HEK293 (cell line): ENCODE measurements at regions not wholly inside any gene's neighbourhood (a gene's known extent, or its start where the extent isn't known, plus 50 kb on each side); places are given as distances from the start of the nearest gene placed in this dataset.
"Not testable (repeated sequence)": the region's sequence is repeated elsewhere in the genome, so short reads cannot be mapped to it uniquely, and the experiment has no call there.

Source experiments
- CTCF ChIA-PET: fragments of 350-600 bp; formaldehyde crosslinking; extraction: SDS; loops from one replicate; lab custom pipeline; 2021; ENCODE audit warnings: antibody characterized with exemption; lab: Yijun Ruan, JAX
- POLR2A ChIA-PET: fragments of 300-600 bp; formaldehyde crosslinking; extraction: SDS; loops from one replicate; lab custom pipeline; 2020; ENCODE audit warnings: antibody characterized with exemption, inconsistent platforms; lab: Yijun Ruan, JAX
- H3K27ac ChIP-seq: fragments of 200-500 bp; sonication (Bioruptor generic); 2 replicates; pipeline ENCODE4 v1.5.1; 2014; ENCODE audit warnings: low read depth, low read length, control low read depth, inconsistent platforms; ENCODE audit errors: extremely low read depth
- H3K36me3 ChIP-seq, 2 experiments: fragments of 200-500 bp in 1 of 2; sonication (Bioruptor generic) in 1 of 2; 1 replicate in 1 of 2; 2 replicates in 1 of 2; pipeline ENCODE4 v1.5.1; 2014 to 2017; ENCODE audit warnings: inconsistent platforms in 2 of 2, low read length in 2 of 2; ENCODE audit not compliant: control insufficient read depth in 2 of 2, insufficient read depth in 1 of 2
- H3K4me1 ChIP-seq: fragments of 200-500 bp; sonication (Bioruptor generic); 2 replicates; pipeline ENCODE4 v1.5.1; 2014; ENCODE audit warnings: mild to moderate bottlenecking, low read length, inconsistent platforms; ENCODE audit not compliant: control insufficient read depth, insufficient read depth
- H3K4me3 ChIP-seq: 2 replicates; pipeline ENCODE4 v1.5.1; 2011; ENCODE audit warnings: low read depth, mild to moderate bottlenecking, control low read depth, low read length, moderate library complexity
- H3K9me3 ChIP-seq: fragments of 200-500 bp; sonication (Bioruptor generic); 2 replicates; pipeline ENCODE4 v1.5.1; 2014; ENCODE audit warnings: low read depth, low read length, inconsistent platforms; ENCODE audit not compliant: control insufficient read depth, insufficient read depth
- IKZF3 ChIP-seq: fragments of 450-650 bp; IDR thresholded peaks from 2 replicates; pipeline ENCODE4 v1.5.0; 2018; ENCODE audit warnings: missing biosample characterization, mild to moderate bottlenecking, missing genetic modification characterization, moderate library complexity
- REST ChIP-seq: fragments of 450-650 bp; formaldehyde crosslinking; IDR thresholded peaks from 2 replicates; pipeline ENCODE4 v1.5.1; 2016; ENCODE audit warnings: missing biosample characterization, missing genetic modification characterization
- ZNF548 ChIP-seq: fragments of 450-650 bp; formaldehyde crosslinking; IDR thresholded peaks from 2 replicates; pipeline ENCODE4 v1.5.1; 2016; ENCODE audit warnings: missing biosample characterization, missing genetic modification characterization
- ZNF558 ChIP-seq: fragments of 450-650 bp; formaldehyde crosslinking; IDR thresholded peaks from 2 replicates; pipeline ENCODE4 v1.5.1; 2016; ENCODE audit warnings: missing biosample characterization, missing genetic modification characterization
- ZNF785 ChIP-seq: fragments of 450-650 bp; formaldehyde crosslinking; IDR thresholded peaks from 2 replicates; pipeline ENCODE4 v1.5.1; 2016; ENCODE audit warnings: missing biosample characterization, missing genetic modification characterization
- ZSCAN18 ChIP-seq: fragments of 450-650 bp; formaldehyde crosslinking; IDR thresholded peaks from 2 replicates; pipeline ENCODE4 v1.5.1; 2016; ENCODE audit warnings: missing biosample characterization, missing genetic modification characterization
- TF ChIP-seq, protein P1 (sequence below): fragments of 450-650 bp; formaldehyde crosslinking; IDR thresholded peaks from 2 replicates; pipeline ENCODE4 v1.5.1; 2016; ENCODE audit warnings: missing biosample characterization, missing genetic modification characterization, low read depth

GRCh38 chr9:124149992-124150391, 107.8 kb upstream of the NEK6 start:
- H3K9me3 ChIP-seq, result no peaks in the 10 kb centered on the region
- no peak overlapping the region for H3K4me3 ChIP-seq
- ChIA-PET CTCF (interaction anchor here (0.5 to 0.6 kb wide), 2 partner anchors 10 to 29 kb away, joined by 3 to 4 read pairs; no protein-coding TSS in a partner anchor), POLR2A (no interaction called here)
- peak; percentile 88 for TF ChIP-seq REST (tag by site-specific recombination)
- TF ChIP-seq ZNF558, result no peak
- H3K36me3 ChIP-seq, result no peaks in the 10 kb centered on the region
- no peak overlapping the region for H3K27ac ChIP-seq
- no peaks in the 10 kb centered on the region for H3K4me1 ChIP-seq

- Histone ChIP-seq H3K36me3 (no peaks in the 10 kb centered on the region), H3K27ac (no peak overlapping the region), H3K4me1 (no peaks in the 10 kb centered on the region), H3K4me3 (no peak overlapping the region), H3K9me3 (no peaks in the 10 kb centered on the region)
- no peak for TF ChIP-seq ZNF548 (tag by site-specific recombination)
- POLR2A ChIA-PET, result no interaction called here
- CTCF ChIA-PET, result interaction anchor here (0.6 to 1.7 kb wide), 3 partner anchors 36 to 795 kb away, joined by 3 to 5 read pairs (median 5); no protein-coding TSS in a partner anchor
Observed at GRCh38 chr9:124163760-124164255, 93.9 kb upstream of the NEK6 start.

DNA sequence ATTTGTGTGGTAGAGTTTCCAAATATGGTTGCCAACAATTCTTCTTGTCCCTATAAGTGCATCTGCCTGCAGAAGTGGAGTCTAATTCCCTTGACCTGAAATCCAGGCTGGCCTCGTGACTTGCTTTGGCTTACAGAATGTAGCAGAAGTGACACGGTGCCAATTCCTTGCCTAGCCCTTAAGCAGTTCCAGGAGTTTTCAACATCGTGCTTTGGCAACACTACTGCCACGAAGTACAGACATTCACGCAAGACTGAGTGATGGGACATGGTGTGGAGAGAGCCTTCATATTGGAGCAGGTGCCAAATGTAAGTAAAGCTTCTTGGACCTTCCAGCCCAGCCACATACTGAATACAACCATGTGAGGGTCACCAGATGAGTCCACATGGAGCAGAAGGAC, 92.9 kb upstream of the NEK6 start:
- POLR2A ChIA-PET, result no interaction called here
- Histone ChIP-seq H3K4me1 (no peaks in the 10 kb centered on the region), H3K27ac (no peak overlapping the region), H3K36me3 (no peaks in the 10 kb centered on the region), H3K4me3 (no peak overlapping the region), H3K9me3 (no peaks in the 10 kb centered on the region)
- TF ChIP-seq IKZF3 (tag by site-specific recombination), result no peak
- TF ChIP-seq, protein P1, sequence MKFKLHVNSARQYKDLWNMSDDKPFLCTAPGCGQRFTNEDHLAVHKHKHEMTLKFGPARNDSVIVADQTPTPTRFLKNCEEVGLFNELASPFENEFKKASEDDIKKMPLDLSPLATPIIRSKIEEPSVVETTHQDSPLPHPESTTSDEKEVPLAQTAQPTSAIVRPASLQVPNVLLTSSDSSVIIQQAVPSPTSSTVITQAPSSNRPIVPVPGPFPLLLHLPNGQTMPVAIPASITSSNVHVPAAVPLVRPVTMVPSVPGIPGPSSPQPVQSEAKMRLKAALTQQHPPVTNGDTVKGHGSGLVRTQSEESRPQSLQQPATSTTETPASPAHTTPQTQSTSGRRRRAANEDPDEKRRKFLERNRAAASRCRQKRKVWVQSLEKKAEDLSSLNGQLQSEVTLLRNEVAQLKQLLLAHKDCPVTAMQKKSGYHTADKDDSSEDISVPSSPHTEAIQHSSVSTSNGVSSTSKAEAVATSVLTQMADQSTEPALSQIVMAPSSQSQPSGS (tag by site-specific recombination), result no peak
- CTCF ChIA-PET, result interaction anchor here (0.7 kb wide), 1 partner anchor 255 kb away, joined by 3 read pairs; no protein-coding TSS in a partner anchor

GRCh38 chr9:124174433-124174832, 83.3 kb upstream of the NEK6 start:
- ChIA-PET POLR2A (no interaction called here), CTCF (interaction anchor here (0.9 kb wide), 1 partner anchor 48 kb away, joined by 4 read pairs; no protein-coding TSS in a partner anchor)
- H3K9me3 ChIP-seq, result no peaks in the 10 kb centered on the region
- no peaks in the 10 kb centered on the region for H3K4me1 ChIP-seq
- H3K36me3 ChIP-seq, result no peaks in the 10 kb centered on the region
- H3K27ac ChIP-seq, result no peak overlapping the region
- TF ChIP-seq ZNF785 (tag by site-specific recombination), result no peak
- no peak for TF ChIP-seq ZSCAN18
- H3K4me3 ChIP-seq, result no peak overlapping the region

DNA sequence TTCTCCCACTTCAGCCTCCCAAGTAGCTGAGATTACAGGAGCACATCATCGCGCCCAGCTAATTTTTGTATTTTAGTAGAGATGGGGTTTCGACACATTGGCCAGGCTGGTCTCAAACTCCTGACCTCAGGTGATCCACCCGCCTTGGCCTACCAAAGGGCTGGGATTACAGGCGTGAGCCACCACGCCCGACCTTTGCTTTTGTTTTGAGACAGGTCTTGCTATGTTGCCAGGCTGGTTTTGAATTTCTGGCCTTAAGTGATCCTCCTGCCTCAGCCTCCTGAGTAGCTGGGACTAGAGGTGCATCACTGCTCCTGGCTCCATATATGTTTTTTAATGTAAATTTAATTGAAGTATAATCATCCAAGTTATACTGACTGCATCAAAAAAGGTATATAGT, 80.2 kb upstream of the NEK6 start:
- H3K36me3 ChIP-seq, POLR2A ChIA-PET, H3K4me3 ChIP-seq, H3K4me1 ChIP-seq, CTCF ChIA-PET, H3K9me3 ChIP-seq, H3K27ac ChIP-seq: not testable (repeated sequence)
